ENCODE measurements at regions not wholly inside any gene's neighbourhood (a gene's known extent, or its start where the extent isn't known, plus 50 kb on each side); places are given as distances from the start of the nearest gene placed in this dataset.

DNA sequence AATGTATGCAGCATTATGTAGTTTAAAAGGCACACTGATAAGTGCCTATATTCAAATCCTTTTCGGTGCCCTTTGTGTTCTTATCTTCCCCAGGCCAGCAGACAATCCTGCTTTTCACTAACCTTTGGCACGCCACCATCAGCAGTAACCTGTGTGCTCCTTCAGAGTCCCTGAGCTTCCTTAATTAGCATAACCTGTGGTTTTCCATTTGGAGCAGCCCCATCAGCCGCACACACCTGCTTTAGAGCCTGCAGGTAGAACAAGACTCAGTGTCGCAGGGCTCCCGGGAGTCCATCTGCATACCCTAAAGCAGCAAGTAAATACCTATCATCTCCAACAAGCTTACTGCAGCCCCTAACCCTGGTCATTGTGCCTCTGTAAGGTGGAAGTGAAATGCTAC, 755.1 kb downstream of the ROBO2 start:
- no peak overlapping the region for H3K4me2 ChIP-seq (ENCODE audit: low read length)
- no peak overlapping the region for H3K4me3 ChIP-seq (ENCODE audit: low read length)
- H3K36me3 ChIP-seq (ENCODE audit: insufficient read depth, low read length), result no peaks in the 10 kb centered on the region
- no peak overlapping the region for H3K9ac ChIP-seq (ENCODE audit: low read depth, low read length)
- H3K9me3 ChIP-seq (replicated peaks; ENCODE audit: low read length), result no peaks in the 10 kb centered on the region
- no peaks in the 10 kb centered on the region for H3K27me3 ChIP-seq (ENCODE audit: control insufficient read depth, insufficient read depth, low read length)
- H3K4me1 ChIP-seq (ENCODE audit: control insufficient read depth, insufficient read depth, low read length), result no peaks in the 10 kb centered on the region

- Histone ChIP-seq H3K27me3 (ENCODE audit: control insufficient read depth, insufficient read depth, low read length) (no peaks in the 10 kb centered on the region), H3K4me2 (ENCODE audit: low read length) (no peak overlapping the region), H3K9ac (ENCODE audit: low read depth, low read length) (no peak overlapping the region), H3K9me3 (replicated peaks; ENCODE audit: low read length) (no peaks in the 10 kb centered on the region), H3K4me3 (ENCODE audit: low read length) (no peak overlapping the region), H3K36me3 (ENCODE audit: insufficient read depth, low read length) (no peaks in the 10 kb centered on the region), H3K4me1 (ENCODE audit: control insufficient read depth, insufficient read depth, low read length) (no peaks in the 10 kb centered on the region)
Observed at GRCh38 chr3:77799278-77799677, 759.4 kb downstream of the ROBO2 start.

GRCh38 chr3:77800893-77801292, 761.0 kb downstream of the ROBO2 start:
- Histone ChIP-seq H3K4me1 (ENCODE audit: control insufficient read depth, insufficient read depth, low read length) (no peaks in the 10 kb centered on the region), H3K27me3 (ENCODE audit: control insufficient read depth, insufficient read depth, low read length) (no peaks in the 10 kb centered on the region), H3K9ac (ENCODE audit: low read depth, low read length) (no peak overlapping the region), H3K4me2 (ENCODE audit: low read length) (no peak overlapping the region), H3K36me3 (ENCODE audit: insufficient read depth, low read length) (no peaks in the 10 kb centered on the region), H3K9me3 (replicated peaks; ENCODE audit: low read length) (no peaks in the 10 kb centered on the region), H3K4me3 (ENCODE audit: low read length) (no peak overlapping the region)

GRCh38 chr3:77807312-77807711, 767.4 kb downstream of the ROBO2 start:
- H3K9me3 ChIP-seq (replicated peaks; ENCODE audit: low read length), result no peaks in the 10 kb centered on the region
- H3K4me2 ChIP-seq (ENCODE audit: low read length), result no peak overlapping the region
- no peaks in the 10 kb centered on the region for H3K36me3 ChIP-seq (ENCODE audit: insufficient read depth, low read length)
- H3K4me1 ChIP-seq (ENCODE audit: control insufficient read depth, insufficient read depth, low read length), result no peaks in the 10 kb centered on the region
- no peak overlapping the region for H3K4me3 ChIP-seq (ENCODE audit: low read length)
- no peak overlapping the region for H3K9ac ChIP-seq (ENCODE audit: low read depth, low read length)
- H3K27me3 ChIP-seq (ENCODE audit: control insufficient read depth, insufficient read depth, low read length), result no peaks in the 10 kb centered on the region

- Histone ChIP-seq H3K4me3 (ENCODE audit: low read length) (no peak overlapping the region), H3K9me3 (replicated peaks; ENCODE audit: low read length) (no peaks in the 10 kb centered on the region), H3K4me1 (ENCODE audit: control insufficient read depth, insufficient read depth, low read length) (no peaks in the 10 kb centered on the region), H3K4me2 (ENCODE audit: low read length) (no peak overlapping the region), H3K27me3 (ENCODE audit: control insufficient read depth, insufficient read depth, low read length) (no peaks in the 10 kb centered on the region), H3K36me3 (ENCODE audit: insufficient read depth, low read length) (no peaks in the 10 kb centered on the region), H3K9ac (ENCODE audit: low read depth, low read length) (no peak overlapping the region)
Observed at GRCh38 chr3:77814845-77815244, 774.9 kb downstream of the ROBO2 start.

DNA sequence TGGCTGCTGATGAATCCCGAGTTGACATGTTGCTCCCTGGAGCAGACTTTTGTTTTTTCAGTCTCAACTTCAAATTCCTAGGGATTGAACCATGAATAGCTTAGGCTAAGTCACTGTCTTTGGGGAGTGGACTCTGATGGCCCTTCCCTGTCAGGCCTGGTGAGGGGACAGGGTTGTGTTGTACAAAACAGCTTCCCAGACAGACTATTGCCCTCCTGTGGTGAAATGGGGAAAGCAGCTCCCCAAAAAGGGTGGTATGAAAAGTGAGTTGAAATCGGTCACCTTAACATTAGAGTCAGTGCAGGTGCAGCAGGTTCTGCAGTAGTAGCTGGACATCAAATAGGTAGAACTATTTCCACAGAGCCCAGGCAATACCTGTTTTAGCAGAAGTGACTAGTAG, 775.6 kb downstream of the ROBO2 start:
- H3K9me3 ChIP-seq (replicated peaks; ENCODE audit: low read length), result no peaks in the 10 kb centered on the region
- no peak overlapping the region for H3K4me3 ChIP-seq (ENCODE audit: low read length)
- no peaks in the 10 kb centered on the region for H3K4me1 ChIP-seq (ENCODE audit: control insufficient read depth, insufficient read depth, low read length)
- H3K36me3 ChIP-seq (ENCODE audit: insufficient read depth, low read length), result no peaks in the 10 kb centered on the region
- no peak overlapping the region for H3K4me2 ChIP-seq (ENCODE audit: low read length)
- H3K27me3 ChIP-seq (ENCODE audit: control insufficient read depth, insufficient read depth, low read length), result no peaks in the 10 kb centered on the region
- no peak overlapping the region for H3K9ac ChIP-seq (ENCODE audit: low read depth, low read length)

GRCh38 chr3:77816366-77816765, 776.5 kb downstream of the ROBO2 start:
- H3K4me1 ChIP-seq (ENCODE audit: control insufficient read depth, insufficient read depth, low read length), result no peaks in the 10 kb centered on the region
- H3K4me3 ChIP-seq (ENCODE audit: low read length), result no peak overlapping the region
- no peak overlapping the region for H3K9ac ChIP-seq (ENCODE audit: low read depth, low read length)
- H3K36me3 ChIP-seq (ENCODE audit: insufficient read depth, low read length), result no peaks in the 10 kb centered on the region
- no peak overlapping the region for H3K4me2 ChIP-seq (ENCODE audit: low read length)
- no peaks in the 10 kb centered on the region for H3K27me3 ChIP-seq (ENCODE audit: control insufficient read depth, insufficient read depth, low read length)
- H3K9me3 ChIP-seq (replicated peaks; ENCODE audit: low read length), result no peaks in the 10 kb centered on the region

DNA sequence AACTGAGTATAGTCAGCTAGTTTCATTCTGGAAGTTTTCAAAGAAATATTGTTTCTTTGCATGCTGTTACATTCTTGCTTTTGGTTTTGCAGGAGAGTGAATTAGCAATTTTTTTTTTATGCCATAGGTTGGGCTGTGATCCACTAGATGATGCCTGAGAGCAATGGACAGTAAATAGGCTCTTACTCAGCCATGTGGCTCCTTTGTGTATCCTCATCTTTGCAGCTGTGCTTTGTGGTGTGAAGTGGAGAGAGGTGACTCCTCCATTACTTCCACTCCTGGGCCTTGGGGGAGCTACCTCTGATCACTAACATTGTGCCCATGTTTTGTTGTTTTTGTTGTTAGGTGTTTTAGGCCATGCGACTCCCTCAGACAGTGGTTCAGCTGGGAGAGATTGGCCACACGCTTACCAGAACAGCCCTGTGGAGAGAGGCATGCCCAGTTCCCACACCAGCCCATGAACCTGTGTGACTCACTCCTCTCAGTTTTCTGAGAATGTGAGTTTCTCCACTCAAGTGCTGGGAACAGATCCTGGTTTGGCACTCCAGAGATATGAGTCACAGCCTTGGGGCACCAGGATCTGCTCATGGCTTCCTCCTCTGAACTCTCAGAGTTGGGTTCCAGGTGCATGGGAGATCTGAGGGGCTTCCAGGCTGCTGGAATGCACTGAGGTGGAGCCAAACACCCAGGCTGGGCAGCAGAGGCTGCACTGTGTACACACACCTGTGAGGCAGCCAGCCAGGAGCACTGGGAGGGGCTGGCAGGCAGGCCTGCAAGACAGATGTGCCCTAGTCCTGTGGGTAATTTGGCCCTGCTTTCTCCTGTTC, 785.3 kb downstream of the ROBO2 start:
- Histone ChIP-seq H3K9me3 (replicated peaks; ENCODE audit: low read length) (no peaks in the 10 kb centered on the region), H3K4me3 (ENCODE audit: low read length) (no peak overlapping the region), H3K4me1 (ENCODE audit: control insufficient read depth, insufficient read depth, low read length) (peaks cover 6% of the 10 kb centered on the region), H3K4me2 (ENCODE audit: low read length) (no peak overlapping the region), H3K36me3 (ENCODE audit: insufficient read depth, low read length) (no peaks in the 10 kb centered on the region), H3K9ac (ENCODE audit: low read depth, low read length) (no peak overlapping the region), H3K27me3 (ENCODE audit: control insufficient read depth, insufficient read depth, low read length) (no peaks in the 10 kb centered on the region)

DNA sequence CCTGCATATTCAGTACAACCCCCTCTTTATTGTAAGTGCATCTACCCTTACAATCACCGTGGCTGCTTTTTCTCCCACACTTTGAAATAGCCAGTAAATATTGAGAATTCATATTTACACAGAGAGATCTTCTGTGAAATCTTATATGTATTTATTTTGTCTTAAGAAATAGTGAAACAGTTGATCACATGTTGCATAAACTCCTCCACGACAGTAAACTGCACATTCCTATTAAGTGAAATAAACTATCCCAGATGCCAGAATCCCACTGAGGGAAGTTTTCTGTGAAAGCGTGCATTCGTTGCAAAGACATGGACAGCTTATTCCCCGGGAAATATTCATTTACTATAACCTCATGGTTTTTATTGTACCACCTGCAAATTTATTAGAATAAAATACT, 796.0 kb downstream of the ROBO2 start:
- Histone ChIP-seq H3K4me3 (ENCODE audit: low read length) (no peak overlapping the region), H3K4me2 (ENCODE audit: low read length) (no peak overlapping the region), H3K4me1 (ENCODE audit: control insufficient read depth, insufficient read depth, low read length) (no peaks in the 10 kb centered on the region), H3K9me3 (replicated peaks; ENCODE audit: low read length) (no peaks in the 10 kb centered on the region), H3K36me3 (ENCODE audit: insufficient read depth, low read length) (no peaks in the 10 kb centered on the region), H3K9ac (ENCODE audit: low read depth, low read length) (no peak overlapping the region), H3K27me3 (ENCODE audit: control insufficient read depth, insufficient read depth, low read length) (no peaks in the 10 kb centered on the region)

DNA sequence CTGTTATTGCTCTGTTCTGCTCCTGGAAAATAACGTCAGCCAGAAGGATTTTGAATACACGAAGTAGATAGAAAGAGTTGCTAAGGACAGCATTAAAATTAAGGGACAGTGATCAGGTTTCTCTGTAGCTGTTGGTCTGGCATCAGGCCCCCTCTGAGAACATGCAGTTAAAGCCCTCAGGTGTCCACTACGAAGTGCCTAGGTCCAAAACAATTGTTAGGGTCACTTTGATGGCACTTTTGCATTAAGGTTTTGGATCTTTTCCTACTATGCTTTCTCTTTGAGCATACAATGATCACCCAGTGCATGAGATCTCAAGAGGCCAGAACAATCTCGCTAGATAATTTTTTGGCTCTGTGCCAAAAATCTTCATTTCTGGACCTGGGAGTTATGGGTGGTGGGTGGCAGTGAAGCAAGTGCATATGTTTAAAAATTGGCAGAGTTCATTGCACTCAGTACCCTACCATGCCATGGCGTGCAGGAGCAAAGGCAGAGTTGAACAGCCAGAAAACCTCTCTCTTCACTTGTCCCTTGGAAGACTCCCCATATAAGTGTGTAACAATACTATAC, 797.6 kb downstream of the ROBO2 start:
- Histone ChIP-seq H3K9me3 (replicated peaks; ENCODE audit: low read length) (no peaks in the 10 kb centered on the region), H3K36me3 (ENCODE audit: insufficient read depth, low read length) (no peaks in the 10 kb centered on the region), H3K4me1 (ENCODE audit: control insufficient read depth, insufficient read depth, low read length) (no peaks in the 10 kb centered on the region), H3K9ac (ENCODE audit: low read depth, low read length) (no peak overlapping the region), H3K27me3 (ENCODE audit: control insufficient read depth, insufficient read depth, low read length) (no peaks in the 10 kb centered on the region), H3K4me3 (ENCODE audit: low read length) (no peak overlapping the region), H3K4me2 (ENCODE audit: low read length) (no peak overlapping the region)

GRCh38 chr3:77859156-77859555, 819.3 kb downstream of the ROBO2 start:
- Histone ChIP-seq H3K4me3 (ENCODE audit: low read length) (no peak overlapping the region), H3K27me3 (ENCODE audit: control insufficient read depth, insufficient read depth, low read length) (no peaks in the 10 kb centered on the region), H3K9me3 (replicated peaks; ENCODE audit: low read length) (no peaks in the 10 kb centered on the region), H3K4me2 (ENCODE audit: low read length) (no peak overlapping the region), H3K4me1 (ENCODE audit: control insufficient read depth, insufficient read depth, low read length) (no peaks in the 10 kb centered on the region), H3K36me3 (ENCODE audit: insufficient read depth, low read length) (no peaks in the 10 kb centered on the region), H3K9ac (ENCODE audit: low read depth, low read length) (no peak overlapping the region)

GRCh38 chr3:77868725-77869124, 828.8 kb downstream of the ROBO2 start:
- Histone ChIP-seq H3K27me3 (ENCODE audit: control insufficient read depth, insufficient read depth, low read length) (no peaks in the 10 kb centered on the region), H3K4me1 (ENCODE audit: control insufficient read depth, insufficient read depth, low read length) (no peaks in the 10 kb centered on the region), H3K9ac (ENCODE audit: low read depth, low read length) (no peak overlapping the region), H3K4me3 (ENCODE audit: low read length) (no peak overlapping the region), H3K9me3 (replicated peaks; ENCODE audit: low read length) (no peaks in the 10 kb centered on the region), H3K4me2 (ENCODE audit: low read length) (no peak overlapping the region), H3K36me3 (ENCODE audit: insufficient read depth, low read length) (no peaks in the 10 kb centered on the region)
